Breast epithelium (tissue), 3 donors: ENCODE measurements at regions not wholly inside any gene's neighbourhood (a gene's known extent, or its start where the extent isn't known, plus 50 kb on each side); places are given as distances from the start of the nearest gene placed in this dataset.

Experiments used
- CTCF ChIP-seq, 3 donors: fragments of 450-650 bp; IDR thresholded peaks; one replicate each; pipeline ENCODE4 v1.5.1; 2016 to 2017; ENCODE audit warnings: antibody characterized with exemption in 3 of 3, mild to moderate bottlenecking in 3 of 3, moderate library complexity in 3 of 3
- POLR2A ChIP-seq: fragments of 450-650 bp; IDR thresholded peaks from one replicate; pipeline ENCODE4 v1.6.1; 2016; ENCODE audit warnings: antibody characterized with exemption, mild to moderate bottlenecking, moderate library complexity
- POLR2AphosphoS5 ChIP-seq, 3 donors: sonication (generic); formaldehyde crosslinking; IDR thresholded peaks; one replicate each; pipeline ENCODE4 v1.6.1; 2017; ENCODE audit warnings: antibody characterized with exemption in 3 of 3

GRCh38 chr18:11388755-11389680, 220.4 kb upstream of the SLC35G4 start:
- TF ChIP-seq CTCF (IDR thresholded peaks at IDR 0.05) (no peak), POLR2A (no peak), POLR2AphosphoS5 (IDR thresholded peaks at IDR 0.05) (no peak)
